DOHH2 (cell line): ENCODE measurements at regions not wholly inside any gene's neighbourhood (a gene's known extent, or its start where the extent isn't known, plus 50 kb on each side); places are given as distances from the start of the nearest gene placed in this dataset.
"Not testable (repeated sequence)": the region's sequence is repeated elsewhere in the genome, so short reads cannot be mapped to it uniquely, and the experiment has no call there.

Experiments used
- H3F3A ChIP-seq: fragments of 200-600 bp; sonication (generic), shearing (Covaris generic); 2 replicates; pipeline ENCODE4 v1.6.0; 2016; ENCODE audit warnings: antibody characterized with exemption, mild to moderate bottlenecking; ENCODE audit not compliant: control insufficient read depth, insufficient read depth
- H3K27ac ChIP-seq: fragments of 200-600 bp; sonication (generic); 2 replicates; pipeline ENCODE4 v1.5.1; 2014; ENCODE audit warnings: low read depth, mild to moderate bottlenecking, low read length, moderate library complexity
- H3K27me3 ChIP-seq: fragments of 200-600 bp; sonication (generic); 2 replicates; pipeline ENCODE4 v1.6.1; 2014; ENCODE audit warnings: mild to moderate bottlenecking, low read length, mixed read lengths; ENCODE audit not compliant: control insufficient read depth
- H3K36me3 ChIP-seq: fragments of 200-600 bp; sonication (generic); 2 replicates; pipeline ENCODE4 v1.6.1; 2014; ENCODE audit warnings: mild to moderate bottlenecking, low read length, moderate library complexity, mixed read lengths; ENCODE audit not compliant: control insufficient read depth
- H3K4me1 ChIP-seq: fragments of 200-600 bp; sonication (generic); 2 replicates; pipeline ENCODE4 v1.6.1; 2014; ENCODE audit warnings: mild to moderate bottlenecking, low read length, mixed read lengths; ENCODE audit not compliant: control insufficient read depth
- H3K4me2 ChIP-seq: fragments of 200-600 bp; sonication (generic); 2 replicates; pipeline ENCODE4 v1.6.0; 2014; ENCODE audit warnings: mild to moderate bottlenecking, low read length, moderate library complexity
- H3K4me3 ChIP-seq: fragments of 200-600 bp; sonication (generic); 2 replicates; pipeline ENCODE4 v1.5.1; 2014; ENCODE audit warnings: mild to moderate bottlenecking, low read length, mixed read lengths
- H3K79me2 ChIP-seq: fragments of 200-600 bp; sonication (generic); 2 replicates; pipeline ENCODE4 v1.6.1; 2014; ENCODE audit warnings: mild to moderate bottlenecking, low read length, mixed read lengths; ENCODE audit not compliant: control insufficient read depth
- H3K9me2 ChIP-seq: fragments of 200-600 bp; sonication (generic); replicated peaks from 2 replicates; pipeline ENCODE4 v1.6.1; 2014; ENCODE audit warnings: mild to moderate bottlenecking, low read length, mixed read lengths; ENCODE audit not compliant: control insufficient read depth
- H3K9me3 ChIP-seq: fragments of 200-600 bp; sonication (generic); 2 replicates; pipeline ENCODE4 v1.6.1; 2014; ENCODE audit warnings: antibody characterized with exemption, low read length, mixed read lengths; ENCODE audit not compliant: control insufficient read depth, insufficient read depth
- H4K20me1 ChIP-seq: fragments of 200-600 bp; sonication (generic); 2 replicates; pipeline ENCODE4 v1.6.0; 2014; ENCODE audit warnings: low read depth, mild to moderate bottlenecking, antibody characterized with exemption, low read length, moderate library complexity; ENCODE audit not compliant: control insufficient read depth, insufficient read depth

DNA sequence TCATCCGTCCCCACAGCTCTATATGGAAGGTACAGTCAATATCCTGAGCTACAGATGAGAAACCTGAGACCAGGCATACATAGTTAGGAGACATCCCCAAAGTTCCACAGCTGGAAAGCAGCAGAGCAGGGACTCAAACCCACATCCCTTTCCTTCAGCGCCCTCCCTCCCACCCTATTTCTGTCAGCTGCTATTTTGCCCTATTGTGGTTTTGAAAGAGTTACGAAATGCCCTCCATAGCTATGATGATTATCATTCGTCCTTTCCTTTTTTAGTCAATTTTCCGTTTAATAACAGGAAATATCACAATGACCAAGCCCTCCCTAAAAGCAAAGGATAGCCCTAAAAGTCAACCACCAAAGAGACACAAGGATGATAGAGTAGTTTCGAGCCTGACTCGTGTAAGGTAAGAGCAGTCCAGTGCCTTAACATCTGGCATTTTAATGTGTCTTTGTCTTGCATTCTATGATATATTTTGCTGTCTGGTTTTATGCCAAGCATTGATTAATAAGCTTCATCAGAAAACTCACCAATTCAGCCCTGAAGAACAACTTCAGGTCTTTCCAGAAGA is 264.3 kb upstream of the NBPF12 start:
- H3K4me3 ChIP-seq, H3F3A ChIP-seq, H3K4me2 ChIP-seq, H3K9me3 ChIP-seq, H3K4me1 ChIP-seq, H3K27me3 ChIP-seq, H4K20me1 ChIP-seq, H3K79me2 ChIP-seq, H3K9me2 ChIP-seq, H3K36me3 ChIP-seq, H3K27ac ChIP-seq: not testable (repeated sequence)

DNA sequence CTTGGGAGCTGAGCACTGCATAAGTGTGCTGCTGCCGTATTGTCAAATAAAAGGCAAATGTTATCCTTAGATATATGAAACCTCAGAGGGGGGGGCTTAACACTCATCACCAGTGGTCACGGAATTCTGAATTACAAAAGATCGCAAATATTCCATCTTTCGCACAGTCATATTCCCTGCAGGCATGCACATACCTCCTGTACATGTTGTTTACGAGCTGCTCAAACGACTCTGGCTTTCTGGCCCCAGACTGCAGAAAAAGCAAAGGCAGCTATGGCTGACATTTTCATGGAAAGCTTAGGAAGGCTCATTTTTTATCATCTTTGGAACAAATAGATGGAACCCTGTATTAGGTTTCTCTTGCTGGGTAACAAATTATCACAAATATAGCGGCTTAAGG is 265.5 kb upstream of the NBPF12 start:
- not testable (repeated sequence) for H3K36me3 ChIP-seq, H3K79me2 ChIP-seq, H3K9me2 ChIP-seq, H3K27ac ChIP-seq, H3K9me3 ChIP-seq, H3F3A ChIP-seq, H4K20me1 ChIP-seq, H3K4me1 ChIP-seq, H3K4me2 ChIP-seq, H3K27me3 ChIP-seq, H3K4me3 ChIP-seq

DNA sequence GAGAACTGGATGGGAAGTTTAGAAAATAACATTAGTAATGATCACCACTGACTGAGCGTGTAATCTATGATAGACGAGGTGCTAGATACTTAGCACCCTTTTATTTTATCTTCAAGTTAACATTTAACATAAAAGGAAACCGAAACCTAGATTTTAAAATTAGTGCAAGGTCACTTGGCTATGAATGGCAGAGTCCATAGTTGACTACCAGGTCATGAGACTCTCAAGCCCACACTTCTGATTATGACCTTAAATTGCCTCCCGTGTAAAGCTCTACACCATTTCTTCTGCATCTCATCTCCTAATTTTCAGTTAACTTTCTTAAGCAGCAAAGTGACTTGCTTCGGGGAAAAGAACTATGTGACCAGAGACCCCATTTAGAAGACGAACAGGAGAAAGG is 266.5 kb upstream of the NBPF12 start:
- H3K4me2 ChIP-seq, H3K4me1 ChIP-seq, H4K20me1 ChIP-seq: not testable (repeated sequence)

DNA sequence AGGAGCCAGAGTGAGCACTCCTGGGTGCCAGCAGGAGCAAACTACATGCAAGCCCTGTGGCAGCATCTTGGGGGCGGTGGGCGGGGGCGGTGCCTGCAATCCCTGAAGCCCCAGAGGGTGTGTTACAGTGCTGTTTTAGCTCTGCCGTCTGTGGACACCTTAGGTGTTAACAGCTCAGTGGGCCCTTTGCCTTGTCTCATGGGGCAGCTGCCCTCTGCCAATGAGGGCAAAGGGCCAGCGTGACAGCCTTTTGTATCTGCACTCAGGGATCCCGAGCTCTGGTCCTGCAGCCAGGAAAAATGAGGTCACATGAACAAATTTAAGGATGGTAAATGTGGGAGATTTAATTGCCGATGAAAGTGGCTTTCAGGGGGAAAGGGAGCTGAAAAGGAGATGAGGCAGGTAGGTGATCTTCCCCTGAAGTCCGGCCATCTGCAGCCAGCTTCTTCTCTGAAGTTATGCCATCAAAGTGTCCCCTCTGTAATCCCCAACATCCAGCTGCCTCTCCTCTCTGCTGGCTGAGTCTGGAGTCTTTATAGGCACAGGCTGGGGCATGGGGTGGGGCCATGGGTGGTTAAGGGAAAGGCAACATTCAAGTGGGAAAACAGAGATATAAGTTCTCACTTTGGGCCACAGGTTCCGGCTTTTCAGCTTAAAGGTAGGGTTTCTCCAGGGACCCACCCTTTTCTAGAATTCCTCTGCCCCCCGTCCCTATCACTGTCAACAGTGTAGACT is 267.1 kb upstream of the NBPF12 start:
- not testable (repeated sequence) for H3K4me2 ChIP-seq, H3K4me3 ChIP-seq, H3K36me3 ChIP-seq, H4K20me1 ChIP-seq, H3F3A ChIP-seq, H3K27ac ChIP-seq, H3K79me2 ChIP-seq, H3K9me2 ChIP-seq, H3K9me3 ChIP-seq, H3K4me1 ChIP-seq, H3K27me3 ChIP-seq

More for the DNA sequence above, 266.5 kb upstream of the NBPF12 start:
- H3K27me3 ChIP-seq, H3K79me2 ChIP-seq, H3K4me3 ChIP-seq, H3K9me2 ChIP-seq, H3K36me3 ChIP-seq, H3K9me3 ChIP-seq, H3F3A ChIP-seq, H3K27ac ChIP-seq: not testable (repeated sequence)

DNA sequence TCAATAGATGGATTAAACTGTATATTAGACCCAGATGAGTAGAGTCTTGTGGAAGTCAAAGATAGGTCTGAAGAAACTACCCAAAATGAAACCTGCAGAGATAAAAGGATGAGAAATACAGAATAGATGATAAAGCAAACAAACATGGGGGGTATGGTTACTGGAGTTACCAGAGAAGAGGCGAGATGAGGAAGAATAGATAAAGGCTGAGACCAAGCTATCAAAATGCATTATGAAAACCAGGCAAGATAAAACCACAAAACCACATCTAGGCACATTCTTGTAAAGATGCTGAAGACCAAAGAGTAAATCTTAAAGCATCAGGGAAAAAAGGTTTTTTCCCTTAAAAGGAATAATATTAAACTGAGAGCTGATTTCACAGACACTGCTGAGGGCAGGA is 271.8 kb upstream of the NBPF12 start:
- H3K9me3 ChIP-seq, H3K36me3 ChIP-seq, H3K27me3 ChIP-seq, H3K27ac ChIP-seq, H4K20me1 ChIP-seq, H3K4me3 ChIP-seq, H3K9me2 ChIP-seq, H3K79me2 ChIP-seq, H3K4me1 ChIP-seq, H3K4me2 ChIP-seq, H3F3A ChIP-seq: not testable (repeated sequence)

DNA sequence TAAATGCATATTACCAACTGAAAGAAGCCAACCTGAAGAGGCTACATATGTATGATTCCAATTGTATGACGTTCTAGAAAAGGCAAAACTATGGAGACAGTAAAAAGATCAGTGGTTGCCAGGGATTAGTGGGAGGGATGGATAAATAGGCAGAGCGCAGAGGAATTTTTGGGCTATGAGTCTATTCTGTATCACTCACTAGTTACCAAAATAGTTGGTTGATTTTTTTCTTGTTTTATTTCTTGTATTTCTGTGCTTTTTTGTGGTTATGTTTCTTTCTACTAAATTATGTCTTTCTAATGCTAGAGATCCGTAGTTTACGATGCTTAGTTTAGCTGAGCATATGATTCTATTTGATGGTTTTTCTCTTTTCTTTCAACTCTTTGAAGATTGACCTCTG is 277.9 kb upstream of the NBPF12 start:
- H3K4me3 ChIP-seq, H4K20me1 ChIP-seq, H3F3A ChIP-seq, H3K4me1 ChIP-seq, H3K9me2 ChIP-seq, H3K4me2 ChIP-seq, H3K9me3 ChIP-seq, H3K79me2 ChIP-seq, H3K27ac ChIP-seq, H3K36me3 ChIP-seq, H3K27me3 ChIP-seq: not testable (repeated sequence)

DNA sequence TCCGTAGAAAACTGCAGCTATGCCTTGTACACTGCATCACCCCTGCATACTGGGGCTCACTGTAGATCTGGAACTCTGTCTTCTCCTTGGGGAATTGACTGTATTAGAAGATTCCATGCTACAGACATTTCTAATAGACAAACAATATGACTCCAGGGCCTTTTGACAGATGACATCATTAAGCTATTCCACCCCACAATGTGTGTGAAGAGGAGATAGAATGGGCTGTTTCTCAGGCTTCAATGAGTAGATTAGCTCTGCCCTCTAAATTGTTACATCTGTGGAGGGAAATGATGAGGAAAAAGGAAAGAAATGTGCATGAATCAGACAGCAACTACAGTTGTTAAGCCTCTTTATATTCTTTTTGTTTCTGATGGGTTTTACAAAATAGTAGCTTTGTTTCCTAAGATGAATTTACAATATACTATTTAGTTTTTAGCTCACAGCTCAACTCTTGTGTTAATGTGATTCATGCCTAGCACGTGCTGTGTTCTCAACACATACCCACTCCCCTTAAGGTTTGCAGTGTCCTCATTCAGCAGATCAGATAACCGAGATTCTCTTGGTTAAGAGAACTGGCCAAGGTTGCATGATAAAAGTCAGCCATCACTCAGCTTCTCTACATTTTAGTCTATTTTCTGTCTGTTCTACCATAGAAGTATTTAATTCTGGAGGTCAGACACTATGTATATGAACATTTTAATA is 281.6 kb upstream of the NBPF12 start:
- H3K4me1 ChIP-seq, H3K36me3 ChIP-seq, H3K9me2 ChIP-seq, H4K20me1 ChIP-seq, H3F3A ChIP-seq, H3K27ac ChIP-seq, H3K79me2 ChIP-seq, H3K9me3 ChIP-seq, H3K4me2 ChIP-seq, H3K4me3 ChIP-seq, H3K27me3 ChIP-seq: not testable (repeated sequence)

DNA sequence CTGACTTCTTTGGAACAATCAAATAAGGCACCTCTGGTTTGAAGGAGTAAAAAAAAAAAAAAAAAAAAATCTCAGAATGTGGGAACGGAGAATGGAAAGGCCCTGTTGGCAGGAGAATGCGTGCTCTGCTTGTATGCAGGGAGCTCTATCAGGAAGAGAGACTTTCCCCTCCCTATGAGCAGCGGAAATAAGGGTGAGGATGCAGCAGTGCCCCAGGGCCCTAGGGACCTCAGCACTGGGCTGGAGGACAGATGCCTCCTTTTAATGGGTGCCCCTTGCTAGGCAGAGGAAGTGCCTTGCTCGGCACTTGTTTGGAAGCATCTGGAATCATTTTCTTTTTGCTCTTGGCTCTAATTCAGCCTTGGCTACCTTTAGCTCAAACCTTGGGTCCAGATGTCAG is 283.4 kb upstream of the NBPF12 start:
- not testable (repeated sequence) for H3K4me3 ChIP-seq, H3K9me2 ChIP-seq, H3K79me2 ChIP-seq, H4K20me1 ChIP-seq, H3K36me3 ChIP-seq, H3K27ac ChIP-seq, H3K27me3 ChIP-seq, H3K4me2 ChIP-seq, H3F3A ChIP-seq, H3K4me1 ChIP-seq, H3K9me3 ChIP-seq
